ENCODE measurements at regions not wholly inside any gene's neighbourhood (a gene's known extent, or its start where the extent isn't known, plus 50 kb on each side); places are given as distances from the start of the nearest gene placed in this dataset.

- TF ChIP-seq CTCF (IDR thresholded peaks at IDR 0.05) (no peak), KAT7 (CRISPR knock-in tag; IDR thresholded peaks at IDR 0.05; ENCODE audit: borderline replicate concordance) (no peak), NR2C2 (CRISPR knock-in tag; IDR thresholded peaks at IDR 0.05) (no peak), ELF4 (CRISPR knock-in tag; IDR thresholded peaks at IDR 0.05; ENCODE audit: low read depth) (no peak), ATF3 (CRISPR knock-in tag; conservative IDR thresholded peaks at IDR 0.05) (no peak), PRRX2 (CRISPR knock-in tag; IDR thresholded peaks at IDR 0.05) (no peak)
Measured at GRCh38 chr18:7370802-7371201, 139.9 kb downstream of the LRRC30 start.
